Vagina (tissue), 2 donors: ENCODE measurements at regions not wholly inside any gene's neighbourhood (a gene's known extent, or its start where the extent isn't known, plus 50 kb on each side); places are given as distances from the start of the nearest gene placed in this dataset.
"Not testable (repeated sequence)": the region's sequence is repeated elsewhere in the genome, so short reads cannot be mapped to it uniquely, and the experiment has no call there.

Experiments
- DNase-seq, 2 donors: peaks; one replicate each; pipeline ENCODE4 v3.0.0-alpha.2; 2017; ENCODE audit errors: extremely low spot score in 2 of 2
- H3K27ac ChIP-seq: fragments of 200-600 bp; sonication (generic); one replicate; pipeline ENCODE4 v1.5.1; 2019
- H3K27me3 ChIP-seq: fragments of 200-600 bp; sonication (generic); one replicate; pipeline ENCODE4 v1.5.1; 2019
- H3K36me3 ChIP-seq, 2 donors: fragments of 200-600 bp; sonication (generic); one replicate each; pipeline ENCODE4 v1.5.1; 2017 to 2019
- H3K4me1 ChIP-seq: fragments of 200-600 bp; sonication (generic); one replicate; pipeline ENCODE4 v1.5.1; 2019
- H3K4me3 ChIP-seq, 2 donors: fragments of 200-600 bp; sonication (generic); 1 replicate in 1 of 2; 2 replicates in 1 of 2; pipeline ENCODE4 v1.5.1; 2016 to 2019
- H3K9me3 ChIP-seq: fragments of 200-600 bp; sonication (generic); one replicate; pipeline ENCODE4 v1.5.1; 2019
- intact Hi-C: fragments of 100-400 bp; cut with DNase I; formaldehyde crosslinking; loops from one replicate; pipeline ENCODE4 v1.15.1; 2023

- not testable (repeated sequence) for H3K4me3 ChIP-seq, DNase-seq
Observed at GRCh38 chr9:61953108-61953507, 763.3 kb downstream of the SPATA31A7 start.

GRCh38 chr9:61971635-61972034 lies 781.8 kb downstream of the SPATA31A7 start:
- H3K27me3 ChIP-seq, DNase-seq, H3K36me3 ChIP-seq, H3K4me1 ChIP-seq, H3K4me3 ChIP-seq, intact Hi-C loops, H3K27ac ChIP-seq, H3K9me3 ChIP-seq: not testable (repeated sequence)

More at GRCh38 chr9:61953108-61953507, 763.3 kb downstream of the SPATA31A7 start:
- H3K36me3 ChIP-seq, H3K9me3 ChIP-seq, H3K4me1 ChIP-seq, H3K27me3 ChIP-seq, H3K27ac ChIP-seq, intact Hi-C loops: not testable (repeated sequence)

- H3K27me3 ChIP-seq, H3K36me3 ChIP-seq, intact Hi-C loops, H3K4me3 ChIP-seq, H3K9me3 ChIP-seq, DNase-seq, H3K4me1 ChIP-seq, H3K27ac ChIP-seq: not testable (repeated sequence)
Observed at GRCh38 chr9:61974501-61974900, 784.7 kb downstream of the SPATA31A7 start.

GRCh38 chr9:61976318-61976717 lies 786.5 kb downstream of the SPATA31A7 start:
- intact Hi-C loops, H3K27me3 ChIP-seq, H3K4me3 ChIP-seq, H3K4me1 ChIP-seq, DNase-seq, H3K9me3 ChIP-seq, H3K36me3 ChIP-seq, H3K27ac ChIP-seq: not testable (repeated sequence)

- H3K9me3 ChIP-seq, H3K36me3 ChIP-seq, H3K27ac ChIP-seq, H3K4me3 ChIP-seq, H3K27me3 ChIP-seq, intact Hi-C loops, H3K4me1 ChIP-seq: not testable (repeated sequence)
- peak in 1 of 2 donors; percentile 9 for DNase-seq
Observed at GRCh38 chr9:61982727-61983126, 792.9 kb downstream of the SPATA31A7 start.

- H3K36me3 ChIP-seq, H3K9me3 ChIP-seq, H3K27ac ChIP-seq, DNase-seq, H3K4me3 ChIP-seq, H3K27me3 ChIP-seq, intact Hi-C loops, H3K4me1 ChIP-seq: not testable (repeated sequence)
Observed at GRCh38 chr9:61983441-61983840, 793.6 kb downstream of the SPATA31A7 start.

GRCh38 chr9:61983954-61984353 lies 794.1 kb downstream of the SPATA31A7 start:
- DNase-seq: peak; percentile 72 to 86
- H3K36me3 ChIP-seq, H3K9me3 ChIP-seq, H3K27me3 ChIP-seq, H3K27ac ChIP-seq, H3K4me3 ChIP-seq, H3K4me1 ChIP-seq, intact Hi-C loops: not testable (repeated sequence)

GRCh38 chr9:61984513-61984912 lies 794.7 kb downstream of the SPATA31A7 start:
- not testable (repeated sequence) for H3K27me3 ChIP-seq

GRCh38 chr9:61992110-61992509 lies 802.3 kb downstream of the SPATA31A7 start:
- H3K27ac ChIP-seq, H3K27me3 ChIP-seq, intact Hi-C loops, DNase-seq, H3K4me3 ChIP-seq, H3K9me3 ChIP-seq, H3K4me1 ChIP-seq, H3K36me3 ChIP-seq: not testable (repeated sequence)

More at GRCh38 chr9:61984513-61984912, 794.7 kb downstream of the SPATA31A7 start:
- H3K27ac ChIP-seq, H3K4me3 ChIP-seq, DNase-seq, H3K9me3 ChIP-seq, intact Hi-C loops, H3K4me1 ChIP-seq, H3K36me3 ChIP-seq: not testable (repeated sequence)

- H3K36me3 ChIP-seq, H3K27ac ChIP-seq, DNase-seq, intact Hi-C loops, H3K9me3 ChIP-seq, H3K27me3 ChIP-seq, H3K4me1 ChIP-seq, H3K4me3 ChIP-seq: not testable (repeated sequence)
Observed at GRCh38 chr9:62032441-62032840, 842.6 kb downstream of the SPATA31A7 start.

- H3K36me3 ChIP-seq, H3K27ac ChIP-seq, H3K4me1 ChIP-seq, DNase-seq, H3K4me3 ChIP-seq, H3K9me3 ChIP-seq, H3K27me3 ChIP-seq, intact Hi-C loops: not testable (repeated sequence)
Observed at GRCh38 chr9:62038260-62038659, 848.4 kb downstream of the SPATA31A7 start.

- intact Hi-C loops, H3K36me3 ChIP-seq, H3K4me1 ChIP-seq, H3K27ac ChIP-seq, H3K9me3 ChIP-seq, H3K4me3 ChIP-seq, DNase-seq, H3K27me3 ChIP-seq: not testable (repeated sequence)
Observed at GRCh38 chr9:62058155-62058554, 868.3 kb downstream of the SPATA31A7 start.

GRCh38 chr9:62071043-62071442 lies 881.2 kb downstream of the SPATA31A7 start:
- intact Hi-C loops, H3K36me3 ChIP-seq: not testable (repeated sequence)

GRCh38 chr9:62073401-62073800 lies 883.6 kb downstream of the SPATA31A7 start:
- H3K4me3 ChIP-seq, H3K4me1 ChIP-seq, H3K27ac ChIP-seq, H3K27me3 ChIP-seq, intact Hi-C loops, H3K9me3 ChIP-seq, H3K36me3 ChIP-seq, DNase-seq: not testable (repeated sequence)

More at GRCh38 chr9:62071043-62071442, 881.2 kb downstream of the SPATA31A7 start:
- not testable (repeated sequence) for H3K4me3 ChIP-seq, H3K27ac ChIP-seq, H3K4me1 ChIP-seq, H3K27me3 ChIP-seq, DNase-seq, H3K9me3 ChIP-seq

- H3K4me3 ChIP-seq, H3K27me3 ChIP-seq, H3K9me3 ChIP-seq, H3K36me3 ChIP-seq, H3K4me1 ChIP-seq, intact Hi-C loops, DNase-seq, H3K27ac ChIP-seq: not testable (repeated sequence)
Observed at GRCh38 chr9:62084245-62084644, 894.4 kb downstream of the SPATA31A7 start.
